CD4-positive, alpha-beta T cell (primary cell): ENCODE measurements at regions not wholly inside any gene's neighbourhood (a gene's known extent, or its start where the extent isn't known, plus 50 kb on each side); places are given as distances from the start of the nearest gene placed in this dataset.

ENCODE experiments used
- ATAC-seq: fragments of 200-7000 bp; cut with Tn5 transposase; one replicate; pipeline ENCODE4 v1.10.0; 2022; ENCODE audit warnings: mild to moderate bottlenecking; ENCODE audit not compliant: poor library complexity
- CTCF ChIA-PET: fragments of 350-600 bp; sonication (Branson Sonifier 250); formaldehyde crosslinking; loops from one replicate; lab custom pipeline; 2021; ENCODE audit warnings: antibody characterized with exemption, inconsistent platforms; lab: Charles Lee
- POLR2A ChIA-PET: fragments of 350-600 bp; sonication (Branson Sonifier 250); formaldehyde crosslinking; loops from one replicate; lab custom pipeline; 2021; ENCODE audit warnings: antibody characterized with exemption, inconsistent platforms; lab: Charles Lee
- DNase-seq, 14 experiments: peaks; one replicate each; pipeline ENCODE4 v3.0.0-alpha.2; 2013 to 2020; ENCODE audit warnings: mixed read lengths in 2 of 14
- H3K27ac ChIP-seq, 2 donors: one replicate each; pipeline versions ENCODE4 v1.5.1 to v1.7.0; 2013; ENCODE audit warnings: low read length in 2 of 2, low read depth in 1 of 2, mild to moderate bottlenecking in 1 of 2
- H3K27me3 ChIP-seq, 2 experiments: 1 replicate in 1 of 2; 2 replicates in 1 of 2; pipeline versions ENCODE4 v1.6.1 to v1.7.0; 2013; ENCODE audit warnings: low read length in 2 of 2, control low read depth in 1 of 2, mild to moderate bottlenecking in 1 of 2, moderate library complexity in 1 of 2; ENCODE audit not compliant: insufficient read depth in 2 of 2, control insufficient read depth in 1 of 2
- H3K36me3 ChIP-seq: one replicate; pipeline ENCODE4 v1.6.1; 2013; ENCODE audit warnings: low read length, control low read depth; ENCODE audit not compliant: insufficient read depth
- H3K4me1 ChIP-seq: one replicate; pipeline ENCODE4 v1.6.1; 2013; ENCODE audit warnings: low read length, control low read depth; ENCODE audit not compliant: insufficient read depth
- H3K4me3 ChIP-seq: one replicate; pipeline ENCODE4 v1.5.1; 2013; ENCODE audit warnings: mild to moderate bottlenecking, low read length, moderate library complexity
- H3K9me3 ChIP-seq, 2 experiments: 1 replicate in 1 of 2; 2 replicates in 1 of 2; pipeline versions ENCODE4 v1.6.1 to v1.7.0; 2013; ENCODE audit warnings: low read length in 2 of 2, mild to moderate bottlenecking in 2 of 2, control low read depth in 1 of 2, moderate library complexity in 1 of 2; ENCODE audit not compliant: control insufficient read depth in 1 of 2, insufficient read depth in 1 of 2
- H3K27ac Mint-ChIP-seq: one replicate; pipeline ENCODE4 v1.8.0; 2020; ENCODE audit warnings: mixed read lengths
- H3K27me3 Mint-ChIP-seq: one replicate; pipeline ENCODE4 v1.8.0; 2021; ENCODE audit warnings: mixed read lengths
- H3K36me3 Mint-ChIP-seq: one replicate; pipeline ENCODE4 v1.8.0; 2021; ENCODE audit warnings: low read depth, mixed read lengths
- H3K4me1 Mint-ChIP-seq: one replicate; pipeline ENCODE4 v1.8.0; 2021; ENCODE audit warnings: low read depth, mixed read lengths
- H3K4me3 Mint-ChIP-seq: one replicate; pipeline ENCODE4 v1.8.0; 2020; ENCODE audit warnings: mild to moderate bottlenecking, mixed read lengths
- H3K9me3 Mint-ChIP-seq: one replicate; pipeline ENCODE4 v1.8.0; 2020; ENCODE audit warnings: mixed read lengths
- intact Hi-C, 2 experiments: fragments of 100-400 bp; cut with DNase I in 1 of 2; cut with micrococcal nuclease in 1 of 2; formaldehyde crosslinking; loops; one replicate each; pipeline versions ENCODE4 v1.15.1 to v1.9.0; 2023 to 2025; cut with DNase I, micrococcal nuclease
- TF ChIP-seq, protein P1 (sequence below): fragments of 200-600 bp; IDR thresholded peaks from one replicate; pipeline ENCODE4 v1.8.0; 2022; ENCODE audit warnings: antibody characterized with exemption, mild to moderate bottlenecking

DNA sequence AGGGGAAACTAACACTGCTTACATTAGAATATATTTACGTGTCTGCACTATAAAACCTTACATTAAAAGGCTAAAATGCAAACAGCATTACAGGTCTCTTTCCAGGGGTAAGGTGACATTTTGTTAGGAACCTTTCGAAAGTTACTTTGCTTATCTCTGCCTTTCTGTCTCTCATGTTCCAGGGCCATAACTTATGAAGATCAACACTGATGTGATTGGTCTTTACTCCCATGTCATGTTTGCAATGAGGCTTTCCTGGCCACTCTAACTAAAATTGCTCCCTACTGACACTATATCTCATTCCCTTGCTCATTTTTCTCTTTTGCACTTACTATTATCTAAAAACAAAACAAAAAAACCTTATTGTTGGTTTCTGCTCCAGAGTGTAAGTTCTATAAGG, 119.0 kb downstream of the JRKL start:
- peaks cover 4% of the 10 kb centered on the region for H3K27me3 Mint-ChIP-seq
- no peak overlapping the region for H3K4me3 ChIP-seq
- H3K4me1 ChIP-seq: no peaks in the 10 kb centered on the region
- H3K27me3 ChIP-seq: no peaks in the 10 kb centered on the region
- no peaks in the 10 kb centered on the region for H3K36me3 ChIP-seq
- DNase-seq: no peak
- TF ChIP-seq, protein P1, sequence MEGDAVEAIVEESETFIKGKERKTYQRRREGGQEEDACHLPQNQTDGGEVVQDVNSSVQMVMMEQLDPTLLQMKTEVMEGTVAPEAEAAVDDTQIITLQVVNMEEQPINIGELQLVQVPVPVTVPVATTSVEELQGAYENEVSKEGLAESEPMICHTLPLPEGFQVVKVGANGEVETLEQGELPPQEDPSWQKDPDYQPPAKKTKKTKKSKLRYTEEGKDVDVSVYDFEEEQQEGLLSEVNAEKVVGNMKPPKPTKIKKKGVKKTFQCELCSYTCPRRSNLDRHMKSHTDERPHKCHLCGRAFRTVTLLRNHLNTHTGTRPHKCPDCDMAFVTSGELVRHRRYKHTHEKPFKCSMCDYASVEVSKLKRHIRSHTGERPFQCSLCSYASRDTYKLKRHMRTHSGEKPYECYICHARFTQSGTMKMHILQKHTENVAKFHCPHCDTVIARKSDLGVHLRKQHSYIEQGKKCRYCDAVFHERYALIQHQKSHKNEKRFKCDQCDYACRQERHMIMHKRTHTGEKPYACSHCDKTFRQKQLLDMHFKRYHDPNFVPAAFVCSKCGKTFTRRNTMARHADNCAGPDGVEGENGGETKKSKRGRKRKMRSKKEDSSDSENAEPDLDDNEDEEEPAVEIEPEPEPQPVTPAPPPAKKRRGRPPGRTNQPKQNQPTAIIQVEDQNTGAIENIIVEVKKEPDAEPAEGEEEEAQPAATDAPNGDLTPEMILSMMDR: no peak
- no peak overlapping the region for H3K4me3 Mint-ChIP-seq
- H3K9me3 ChIP-seq: no peaks in the 10 kb centered on the region
- no peak overlapping the region for H3K27ac ChIP-seq
- no peaks in the 10 kb centered on the region for H3K4me1 Mint-ChIP-seq
- no peaks in the 10 kb centered on the region for H3K36me3 Mint-ChIP-seq
- H3K27ac Mint-ChIP-seq: no peak overlapping the region
- ChIA-PET CTCF (no interaction called here), POLR2A (no interaction called here)
- H3K9me3 Mint-ChIP-seq: no peaks in the 10 kb centered on the region
- intact Hi-C loops: no loop called here
- ATAC-seq: no peak

DNA sequence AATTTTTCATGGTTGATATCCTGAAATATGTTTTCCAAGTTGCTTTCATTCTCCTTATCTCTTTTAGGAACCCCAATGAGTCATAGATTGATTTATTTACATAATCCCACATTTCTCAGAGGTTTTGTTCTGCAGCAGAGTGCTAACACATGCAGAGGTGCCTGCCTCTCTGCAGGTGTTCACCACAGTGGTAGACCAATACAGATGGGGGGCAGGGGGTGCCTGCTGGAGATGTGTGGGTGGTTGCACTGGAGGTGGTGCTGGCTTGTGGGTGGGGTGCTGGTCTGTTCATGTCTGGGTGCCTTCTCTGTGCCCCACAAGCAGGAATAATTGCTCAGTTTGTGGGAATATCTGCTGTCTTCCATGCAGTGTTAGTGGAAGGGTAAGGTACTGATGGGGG, 131.1 kb downstream of the JRKL start:
- ATAC-seq (no peak), DNase-seq (no peak)
- POLR2A ChIA-PET: no interaction called here
- H3K4me3 Mint-ChIP-seq: no peak overlapping the region
- H3K9me3 Mint-ChIP-seq: no peaks in the 10 kb centered on the region
- TF ChIP-seq, protein P1: no peak
- Histone ChIP-seq H3K9me3 (peaks cover 0 to 3% of the 10 kb centered on the region in 2 experiments), H3K36me3 (no peaks in the 10 kb centered on the region), H3K27me3 (peaks cover 0 to 8% of the 10 kb centered on the region in 2 experiments), H3K4me3 (no peak overlapping the region), H3K27ac (no peak overlapping the region), H3K4me1 (no peaks in the 10 kb centered on the region)
- CTCF ChIA-PET: no interaction called here
- no peak overlapping the region for H3K27ac Mint-ChIP-seq
- H3K36me3 Mint-ChIP-seq: no peaks in the 10 kb centered on the region
- no peaks in the 10 kb centered on the region for H3K4me1 Mint-ChIP-seq
- intact Hi-C loops: no loop called here
- H3K27me3 Mint-ChIP-seq: peaks cover 16% of the 10 kb centered on the region

DNA sequence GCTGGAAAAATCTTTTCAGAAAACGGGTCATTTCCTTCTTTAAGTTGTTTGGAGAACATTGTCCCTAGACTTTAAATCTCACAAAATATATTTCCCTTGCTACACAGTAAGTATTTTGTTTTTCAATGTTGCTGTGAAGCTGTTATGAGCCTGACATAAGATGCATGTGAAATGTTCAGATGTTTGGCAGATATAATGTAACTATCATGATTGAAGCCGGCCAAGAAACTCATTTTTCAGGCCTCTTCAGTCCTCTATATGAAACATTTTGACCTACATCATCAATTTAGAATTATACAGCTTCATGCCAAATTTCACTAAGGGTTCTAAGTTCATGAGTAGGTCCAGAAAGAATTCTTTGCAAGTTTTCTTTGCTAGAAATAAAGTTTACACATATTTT, 133.8 kb downstream of the JRKL start:
- intact Hi-C loops: no loop called here
- DNase-seq (no peak), ATAC-seq (no peak)
- H3K4me1 Mint-ChIP-seq: no peaks in the 10 kb centered on the region
- Histone ChIP-seq H3K27me3 (peaks cover 0 to 8% of the 10 kb centered on the region in 2 experiments), H3K4me1 (no peaks in the 10 kb centered on the region), H3K4me3 (no peak overlapping the region), H3K36me3 (no peaks in the 10 kb centered on the region), H3K27ac (no peak overlapping the region), H3K9me3 (peaks cover 0 to 3% of the 10 kb centered on the region in 2 experiments)
- H3K4me3 Mint-ChIP-seq: no peak overlapping the region
- ChIA-PET POLR2A (no interaction called here), CTCF (no interaction called here)
- H3K27me3 Mint-ChIP-seq: peaks cover 28% of the 10 kb centered on the region
- H3K36me3 Mint-ChIP-seq: no peaks in the 10 kb centered on the region
- TF ChIP-seq, protein P1: no peak
- no peak overlapping the region for H3K27ac Mint-ChIP-seq
- H3K9me3 Mint-ChIP-seq: peaks cover under 1% of the 10 kb centered on the region
